Mesenchymal stem cell (in vitro differentiated cells and primary cell): ENCODE measurements at regions not wholly inside any gene's neighbourhood (a gene's known extent, or its start where the extent isn't known, plus 50 kb on each side); places are given as distances from the start of the nearest gene placed in this dataset.

ENCODE experiments used
- DNase-seq: peaks from one replicate; pipeline ENCODE4 v3.0.0-alpha.2; 2013
- H2AFZ ChIP-seq: one replicate; pipeline ENCODE4 v1.6.1; 2013; ENCODE audit warnings: low read depth, mild to moderate bottlenecking, control low read depth, inconsistent platforms, low read length, moderate library complexity
- H2AK5ac ChIP-seq: 2 replicates; pipeline ENCODE4 v1.6.1; 2013; ENCODE audit warnings: low read length, moderate library complexity, mild to moderate bottlenecking, inconsistent platforms; ENCODE audit not compliant: severe bottlenecking
- H2BK120ac ChIP-seq: one replicate; pipeline ENCODE4 v1.6.1; 2013; ENCODE audit warnings: low read depth, mild to moderate bottlenecking, inconsistent platforms, low read length, moderate library complexity
- H2BK12ac ChIP-seq, 2 experiments: one replicate each; pipeline ENCODE4 v1.6.1; 2013; ENCODE audit warnings: inconsistent platforms in 2 of 2, low read length in 2 of 2, mild to moderate bottlenecking in 2 of 2, moderate library complexity in 2 of 2, control low read depth in 1 of 2
- H2BK15ac ChIP-seq: one replicate; pipeline ENCODE4 v1.6.1; 2013; ENCODE audit warnings: mild to moderate bottlenecking, low read depth, inconsistent platforms; ENCODE audit not compliant: poor library complexity, severe bottlenecking
- H2BK5ac ChIP-seq: 2 replicates; pipeline ENCODE4 v1.6.1; 2013; ENCODE audit warnings: low read depth, mild to moderate bottlenecking, low read length, control low read depth, inconsistent platforms; ENCODE audit not compliant: poor library complexity, severe bottlenecking
- H3K14ac ChIP-seq, 2 experiments: one replicate each; pipeline ENCODE4 v1.6.1; 2013; ENCODE audit warnings: inconsistent platforms in 2 of 2, low read length in 2 of 2, control low read depth in 1 of 2, mild to moderate bottlenecking in 1 of 2, moderate library complexity in 1 of 2
- H3K18ac ChIP-seq, 2 experiments: one replicate each; pipeline ENCODE4 v1.6.1; 2013; ENCODE audit warnings: inconsistent platforms in 2 of 2, low read length in 2 of 2, control low read depth in 1 of 2, low read depth in 1 of 2, mild to moderate bottlenecking in 1 of 2
- H3K23ac ChIP-seq, 2 experiments: one replicate each; pipeline ENCODE4 v1.6.1; 2013; ENCODE audit warnings: inconsistent platforms in 2 of 2, low read length in 2 of 2, mild to moderate bottlenecking in 2 of 2, moderate library complexity in 2 of 2, control low read depth in 1 of 2
- H3K27ac ChIP-seq: 2 replicates; pipeline ENCODE4 v1.5.1; 2013; ENCODE audit warnings: mild to moderate bottlenecking, moderate library complexity, low read length, control low read depth, inconsistent platforms; ENCODE audit not compliant: poor library complexity, severe bottlenecking
- H3K27me3 ChIP-seq, 2 experiments: 2 replicates each; pipeline versions ENCODE4 v1.6.1 to v1.7.0; 2013; ENCODE audit warnings: low read length in 2 of 2, mild to moderate bottlenecking in 2 of 2, moderate library complexity in 2 of 2, control low read depth in 1 of 2, inconsistent platforms in 1 of 2; ENCODE audit not compliant: control insufficient read depth in 1 of 2, insufficient read depth in 1 of 2
- H3K36me3 ChIP-seq, 2 experiments: 2 replicates each; pipeline versions ENCODE4 v1.6.1 to v1.7.0; 2013; ENCODE audit warnings: low read length in 2 of 2, control low read depth in 1 of 2, inconsistent platforms in 1 of 2, low read depth in 1 of 2, mild to moderate bottlenecking in 1 of 2; ENCODE audit not compliant: insufficient read depth in 2 of 2, control insufficient read depth in 1 of 2
- H3K4ac ChIP-seq, 2 experiments: one replicate each; pipeline ENCODE4 v1.6.1; 2013; ENCODE audit warnings: inconsistent platforms in 2 of 2, low read length in 2 of 2, mild to moderate bottlenecking in 2 of 2, moderate library complexity in 2 of 2, control low read depth in 1 of 2, low read depth in 1 of 2
- H3K4me1 ChIP-seq: 2 replicates; pipeline ENCODE4 v1.6.1; 2013; ENCODE audit warnings: low read depth, low read length, control low read depth; ENCODE audit not compliant: control insufficient read depth, insufficient read depth
- H3K4me2 ChIP-seq: 2 replicates; pipeline ENCODE4 v1.6.1; 2013; ENCODE audit warnings: low read length, mild to moderate bottlenecking, inconsistent platforms; ENCODE audit not compliant: poor library complexity, severe bottlenecking
- H3K4me3 ChIP-seq, 2 experiments: 2 replicates each; pipeline versions ENCODE4 v1.5.1 to v1.7.0; 2013; ENCODE audit warnings: low read length in 2 of 2, mild to moderate bottlenecking in 2 of 2, control low read depth in 1 of 2, low read depth in 1 of 2; ENCODE audit not compliant: insufficient read depth in 1 of 2
- H3K79me1 ChIP-seq: replicated peaks from 2 replicates; pipeline ENCODE4 v1.6.1; 2013; ENCODE audit warnings: mild to moderate bottlenecking, control low read depth, low read length, inconsistent platforms; ENCODE audit not compliant: poor library complexity, severe bottlenecking
- H3K9ac ChIP-seq: 2 replicates; pipeline ENCODE4 v1.7.0; 2013; ENCODE audit warnings: mild to moderate bottlenecking, low read length, moderate library complexity
- H3K9me3 ChIP-seq: 2 replicates; pipeline ENCODE4 v1.7.0; 2013; ENCODE audit warnings: mild to moderate bottlenecking, low read length; ENCODE audit not compliant: control insufficient read depth
- H4K8ac ChIP-seq: one replicate; pipeline ENCODE4 v1.6.1; 2013; ENCODE audit warnings: inconsistent platforms, mild to moderate bottlenecking, low read length, moderate library complexity
- H4K91ac ChIP-seq: one replicate; pipeline ENCODE4 v1.6.1; 2013; ENCODE audit warnings: mild to moderate bottlenecking, low read length, inconsistent platforms
- WGBS: methylation state at CpG from one replicate; pipeline ENCODE4 v1.1.7; 2013; ENCODE audit warnings: mixed read lengths; 5-methylcytosine and 5-hydroxymethylcytosine counted together

DNA sequence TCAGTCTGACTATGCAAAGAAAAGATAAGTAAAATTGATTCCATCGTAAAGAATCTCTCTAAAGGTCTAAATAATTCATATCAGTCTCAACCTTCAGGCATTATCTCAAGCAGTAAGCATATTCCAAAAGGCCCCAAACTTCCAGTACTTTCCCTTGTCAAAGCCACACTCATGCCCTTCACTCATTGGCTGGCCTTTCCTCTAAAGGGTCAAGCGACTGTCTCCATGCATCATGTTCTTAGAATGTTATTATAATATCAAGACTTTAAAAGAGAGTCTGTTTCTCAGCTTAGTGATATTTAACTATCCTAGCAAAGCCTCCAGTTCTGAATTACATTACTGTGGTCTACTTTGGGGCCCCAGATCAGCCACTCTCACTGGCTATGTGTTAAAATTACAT is 271.3 kb downstream of the MREG start:
- no peak overlapping the region for H3K18ac ChIP-seq
- no peak overlapping the region for H3K27ac ChIP-seq
- no peak overlapping the region for H2AK5ac ChIP-seq
- H3K14ac ChIP-seq: no peak overlapping the region
- H3K9ac ChIP-seq: no peak overlapping the region
- H4K91ac ChIP-seq: no peak overlapping the region
- H2BK120ac ChIP-seq: no peak overlapping the region
- H3K23ac ChIP-seq: no peak overlapping the region
- H2BK12ac ChIP-seq: no peak overlapping the region
- no peak overlapping the region for H3K4ac ChIP-seq
- H3K36me3 ChIP-seq: peaks cover 0 to 9% of the 10 kb centered on the region in 2 experiments
- H3K79me1 ChIP-seq: no peaks in the 10 kb centered on the region
- no peak overlapping the region for H3K4me3 ChIP-seq
- H2BK5ac ChIP-seq: no peak overlapping the region
- no peaks in the 10 kb centered on the region for H3K9me3 ChIP-seq
- H3K4me1 ChIP-seq: peaks cover 2% of the 10 kb centered on the region
- no peak overlapping the region for H3K4me2 ChIP-seq
- no peak overlapping the region for H2AFZ ChIP-seq
- no peak for DNase-seq
- no peak overlapping the region for H4K8ac ChIP-seq
- H3K27me3 ChIP-seq: no peaks in the 10 kb centered on the region
- no peak overlapping the region for H2BK15ac ChIP-seq
- WGBS: 100% methylated on average over 1 of the region's 2 CpGs

DNA sequence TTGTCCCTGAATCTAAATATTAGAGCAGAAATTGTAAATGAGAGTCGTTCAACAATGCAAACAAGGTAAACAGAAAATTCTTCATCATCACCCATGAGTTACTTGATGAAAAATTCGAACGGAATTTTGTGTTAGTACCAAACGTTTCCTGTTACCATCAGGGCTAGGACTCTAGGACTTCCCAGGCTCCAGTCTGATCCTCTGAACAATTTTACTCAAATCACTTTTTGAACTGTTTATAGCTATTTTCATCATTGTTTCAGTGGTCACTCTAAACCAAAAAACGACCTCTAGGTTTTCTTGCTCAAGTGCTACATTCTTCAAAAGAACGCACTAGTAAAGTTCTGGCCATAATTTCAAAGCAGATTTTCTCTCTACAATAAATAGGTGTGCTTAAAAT is 273.3 kb downstream of the MREG start:
- Histone ChIP-seq H2BK15ac (no peak overlapping the region), H3K9ac (no peak overlapping the region), H3K79me1 (no peaks in the 10 kb centered on the region), H3K23ac (no peak overlapping the region), H3K27ac (no peak overlapping the region), H3K27me3 (no peaks in the 10 kb centered on the region), H2BK12ac (no peak overlapping the region), H2AFZ (no peak overlapping the region), H4K91ac (no peak overlapping the region), H2BK120ac (no peak overlapping the region), H3K4me3 (no peak overlapping the region), H3K4me2 (no peak overlapping the region), H2BK5ac (no peak overlapping the region), H3K36me3 (no peaks in the 10 kb centered on the region), H4K8ac (no peak overlapping the region), H3K9me3 (no peaks in the 10 kb centered on the region), H2AK5ac (no peak overlapping the region), H3K4ac (no peak overlapping the region), H3K18ac (peak overlapping the region in 1 of 2 experiments; percentile 23), H3K4me1 (no peaks in the 10 kb centered on the region), H3K14ac (no peak overlapping the region)
- 65% methylated on average over 5 of the region's 6 CpGs for WGBS
- DNase-seq: no peak

DNA sequence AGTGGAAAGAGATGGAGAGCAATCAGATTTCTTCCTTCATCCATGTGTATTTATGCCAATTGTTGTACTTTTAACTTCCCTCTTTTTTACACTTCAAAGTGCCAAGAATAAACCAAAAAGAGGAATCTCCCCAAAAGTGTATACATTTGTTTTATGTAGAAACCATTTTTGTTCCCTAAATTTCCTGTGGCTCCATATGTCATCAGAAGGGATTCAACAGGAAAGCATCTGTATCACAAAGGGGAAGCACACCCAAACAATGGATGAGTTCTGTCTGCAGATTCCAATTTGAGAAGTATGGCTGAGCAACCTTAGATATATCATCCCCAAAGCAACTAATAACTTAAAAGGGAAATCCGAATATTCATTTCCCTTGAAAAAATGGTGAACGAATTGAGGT is 275.0 kb downstream of the MREG start:
- Histone ChIP-seq H3K36me3 (no peaks in the 10 kb centered on the region), H3K4ac (no peak overlapping the region), H3K79me1 (no peaks in the 10 kb centered on the region), H3K9ac (no peak overlapping the region), H3K27me3 (no peaks in the 10 kb centered on the region), H4K8ac (no peak overlapping the region), H3K14ac (no peak overlapping the region), H3K18ac (no peak overlapping the region), H3K4me3 (no peak overlapping the region), H2BK5ac (no peak overlapping the region), H2BK120ac (no peak overlapping the region), H2BK12ac (no peak overlapping the region), H4K91ac (no peak overlapping the region), H3K27ac (no peak overlapping the region), H3K23ac (no peak overlapping the region), H2AK5ac (no peak overlapping the region), H3K4me2 (no peak overlapping the region), H3K4me1 (no peaks in the 10 kb centered on the region), H2AFZ (no peak overlapping the region), H2BK15ac (no peak overlapping the region), H3K9me3 (no peaks in the 10 kb centered on the region)
- WGBS: 98% methylated on average over 2 of the region's 2 CpGs
- DNase-seq: no peak

DNA sequence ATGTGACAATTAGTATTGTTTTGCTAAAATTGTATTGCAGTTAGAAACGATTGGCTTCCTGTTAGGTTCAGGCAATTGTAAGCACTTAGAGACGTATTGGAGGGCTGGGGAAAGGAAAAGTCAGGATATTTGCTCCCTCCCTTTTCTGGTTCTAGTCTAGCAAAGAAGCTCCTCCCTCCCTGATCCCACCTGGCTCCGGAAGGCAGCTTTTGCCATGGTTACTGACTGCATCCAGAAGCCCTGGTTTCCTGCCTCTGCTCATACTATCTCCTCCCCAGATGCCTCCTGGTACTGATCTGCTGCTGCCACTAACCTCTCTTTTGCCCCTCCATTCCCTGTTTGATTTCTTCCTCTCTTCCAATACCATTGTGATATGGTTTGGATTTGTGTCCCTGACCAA is 275.9 kb downstream of the MREG start:
- no peaks in the 10 kb centered on the region for H3K79me1 ChIP-seq
- no peak overlapping the region for H4K8ac ChIP-seq
- H2BK15ac ChIP-seq: no peak overlapping the region
- no peaks in the 10 kb centered on the region for H3K4me1 ChIP-seq
- H2BK5ac ChIP-seq: no peak overlapping the region
- no peak overlapping the region for H3K27ac ChIP-seq
- H3K14ac ChIP-seq: peak overlapping the region in 1 of 2 experiments; percentile 11
- H3K9me3 ChIP-seq: peaks cover 8% of the 10 kb centered on the region
- peak overlapping the region in 1 of 2 experiments; percentile 37 for H2BK12ac ChIP-seq
- H3K4ac ChIP-seq: no peak overlapping the region
- H2BK120ac ChIP-seq: no peak overlapping the region
- H2AFZ ChIP-seq: no peak overlapping the region
- no peak overlapping the region for H3K4me3 ChIP-seq
- no peak for DNase-seq
- peak overlapping the region in 1 of 2 experiments; percentile 6 for H3K18ac ChIP-seq
- H3K9ac ChIP-seq: peak overlapping the region; percentile 57
- H3K36me3 ChIP-seq: no peaks in the 10 kb centered on the region
- 31% methylated on average over 3 of the region's 3 CpGs for WGBS
- H4K91ac ChIP-seq: no peak overlapping the region
- no peaks in the 10 kb centered on the region for H3K27me3 ChIP-seq
- no peak overlapping the region for H3K4me2 ChIP-seq
- no peak overlapping the region for H2AK5ac ChIP-seq
- no peak overlapping the region for H3K23ac ChIP-seq
